HG03432 (cell line): ENCODE measurements at regions not wholly inside any gene's neighbourhood (a gene's known extent, or its start where the extent isn't known, plus 50 kb on each side); places are given as distances from the start of the nearest gene placed in this dataset.
A peak's percentile ranks its signal among the peaks of the same experiment; 100 is the strongest.

Experiments
- ATAC-seq: cut with Tn5 transposase; IDR thresholded peaks from one replicate; pipeline ENCODE4 v1.9.1; 2021; ENCODE audit warnings: mild to moderate bottlenecking, moderate library complexity; ENCODE audit not compliant: unreplicated experiment

DNA sequence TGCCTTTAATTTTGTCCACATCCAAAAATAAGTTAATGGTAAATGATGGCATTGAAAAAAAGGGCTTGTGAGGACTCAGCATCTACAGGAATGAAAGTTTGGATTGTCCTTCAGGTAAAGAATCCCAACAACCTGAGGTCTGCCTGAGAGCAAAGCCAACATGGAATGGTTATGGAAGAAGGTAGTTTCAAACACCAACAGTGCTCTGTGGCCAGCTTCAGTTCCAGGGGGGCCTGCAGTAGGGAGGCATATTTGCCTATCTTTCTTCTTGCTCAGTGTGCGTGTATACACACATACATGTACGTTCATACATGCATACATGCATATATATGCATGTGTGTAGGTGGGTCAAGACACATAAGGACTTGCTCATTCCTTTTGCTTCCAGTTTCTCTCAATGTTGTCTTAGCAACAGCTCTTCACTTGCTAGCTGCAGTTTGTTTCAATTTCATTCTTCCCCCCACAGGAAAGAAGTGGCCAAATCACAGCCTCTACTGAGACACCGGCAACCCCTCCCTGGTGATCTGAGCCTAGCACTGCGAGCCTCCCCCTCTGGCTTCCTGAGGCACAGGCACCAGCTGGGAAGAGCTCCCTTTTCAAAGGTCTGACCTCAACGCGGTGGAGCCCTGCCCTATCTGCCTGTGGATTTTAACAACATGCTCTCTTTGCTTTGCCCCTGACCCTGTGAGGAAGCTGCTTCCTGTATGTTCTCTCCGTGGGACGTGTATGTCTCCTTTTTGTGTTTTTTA, 146.2 kb downstream of the KLF13 start:
- peak; percentile 91 for ATAC-seq

DNA sequence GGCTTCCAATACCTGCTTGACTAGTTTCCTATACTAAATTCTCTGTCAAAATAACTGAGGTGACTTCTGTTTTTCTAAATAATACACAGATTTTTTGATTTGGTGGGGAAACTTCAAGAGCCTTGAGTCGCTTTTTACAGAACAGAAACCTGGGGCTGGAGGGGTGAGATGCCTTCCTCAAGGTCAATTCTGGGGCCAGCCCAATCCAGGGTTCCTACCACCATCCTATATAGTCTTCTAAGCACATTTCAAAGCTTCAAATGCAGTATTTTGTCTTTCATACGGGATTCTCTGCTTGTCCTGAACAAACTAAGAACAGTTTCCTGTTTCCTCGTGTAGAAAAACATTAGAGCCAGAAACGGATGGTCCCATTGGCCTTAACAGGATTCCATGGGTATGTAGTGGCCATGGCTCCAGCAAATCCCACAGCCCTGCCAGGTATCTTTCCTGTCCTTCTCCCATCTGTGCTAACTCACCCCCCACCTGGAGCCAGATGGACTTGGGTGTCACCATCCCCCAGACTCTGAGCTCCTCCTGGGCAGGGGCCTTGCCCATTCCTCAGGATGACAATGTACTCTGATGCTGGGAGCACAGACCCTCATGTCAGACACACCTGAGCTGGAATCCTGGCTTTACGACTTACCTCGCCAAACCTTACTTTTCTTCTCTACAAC, 146.9 kb downstream of the KLF13 start:
- ATAC-seq, result peak; percentile 18

DNA sequence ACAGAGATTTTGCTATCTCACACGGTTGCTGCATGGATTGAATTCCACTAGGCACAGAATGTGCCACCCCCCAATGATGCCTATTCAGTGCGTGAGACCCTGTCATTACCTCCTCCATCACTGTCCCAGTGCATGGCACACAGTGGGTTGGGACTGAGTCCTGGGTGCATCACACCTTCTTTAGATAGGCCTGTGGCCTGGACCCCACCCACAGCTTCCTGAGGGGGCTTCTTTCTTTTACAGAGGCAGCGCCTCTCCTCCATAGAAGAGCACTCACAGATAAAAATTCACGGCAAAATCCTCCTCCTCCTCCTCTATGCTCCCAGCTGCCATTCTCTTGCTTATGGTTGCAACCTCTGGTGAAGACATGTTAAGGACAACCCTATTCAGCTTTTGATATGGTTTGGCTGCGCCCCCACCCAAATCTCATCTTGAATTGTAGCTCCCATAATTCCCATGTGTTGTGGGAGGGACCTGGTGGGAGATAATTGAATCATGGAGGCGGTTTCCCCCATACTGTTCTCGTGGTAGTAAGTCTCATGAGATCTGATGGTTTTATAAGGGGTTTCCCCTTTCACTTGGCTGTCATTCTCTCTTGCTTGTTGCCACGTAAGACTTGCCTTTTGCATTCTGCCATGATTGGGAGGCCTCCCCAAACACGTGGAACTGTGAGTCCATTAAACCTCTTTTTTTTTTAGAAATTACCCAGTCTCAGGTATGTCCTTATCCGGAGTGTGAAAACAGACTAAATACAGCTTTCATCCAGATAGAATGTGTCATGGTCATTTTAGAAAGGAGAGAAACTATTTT, 147.6 kb downstream of the KLF13 start:
- ATAC-seq, result no peak

DNA sequence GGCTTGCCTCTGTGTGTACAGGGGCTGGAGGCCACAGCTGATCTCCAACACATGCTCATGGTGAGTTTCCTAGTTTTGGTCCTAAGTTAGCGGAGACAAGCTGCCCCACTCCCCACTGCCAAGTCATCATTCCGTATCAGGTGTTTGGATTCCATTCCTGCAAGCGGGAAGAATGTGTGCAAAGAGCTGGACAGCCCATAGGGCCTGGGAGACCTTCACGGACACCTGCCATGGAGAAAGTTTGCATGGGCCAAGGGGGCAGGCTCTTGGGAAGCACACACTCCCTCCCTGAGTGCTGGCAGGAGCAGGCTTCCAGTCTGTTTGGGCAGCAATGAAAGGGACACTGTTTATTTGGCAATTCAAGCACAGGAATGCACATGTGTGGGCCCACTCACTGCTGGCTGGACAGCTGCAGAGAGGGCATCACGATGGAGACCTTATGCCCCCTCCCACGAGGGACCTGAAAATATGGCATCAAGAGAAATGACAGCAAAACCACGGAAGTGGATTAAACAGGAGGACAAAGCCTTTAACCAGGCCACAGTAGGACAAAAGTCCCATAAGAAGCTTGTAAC, 149.7 kb downstream of the KLF13 start:
- no peak for ATAC-seq

DNA sequence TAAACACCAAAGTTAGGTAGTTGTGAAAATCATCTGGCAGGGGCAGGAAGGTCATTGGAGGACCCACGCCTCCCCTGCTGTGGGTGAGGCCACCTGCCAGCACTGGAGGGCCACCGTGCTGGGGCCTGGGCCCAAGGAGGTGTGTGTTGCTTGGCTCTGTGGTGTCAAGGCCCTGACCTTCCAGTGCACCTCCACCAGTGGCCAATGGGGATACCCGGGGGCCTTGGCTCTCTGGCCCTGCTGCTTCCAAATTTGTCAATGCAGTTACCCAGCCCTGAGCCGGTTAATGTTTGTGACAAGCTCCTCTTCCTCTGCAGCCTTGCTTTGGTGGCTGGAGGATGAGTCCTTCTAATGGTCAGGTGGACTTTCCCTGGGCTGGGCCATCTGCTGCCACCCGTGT, 150.2 kb downstream of the KLF13 start:
- ATAC-seq, result no peak

DNA sequence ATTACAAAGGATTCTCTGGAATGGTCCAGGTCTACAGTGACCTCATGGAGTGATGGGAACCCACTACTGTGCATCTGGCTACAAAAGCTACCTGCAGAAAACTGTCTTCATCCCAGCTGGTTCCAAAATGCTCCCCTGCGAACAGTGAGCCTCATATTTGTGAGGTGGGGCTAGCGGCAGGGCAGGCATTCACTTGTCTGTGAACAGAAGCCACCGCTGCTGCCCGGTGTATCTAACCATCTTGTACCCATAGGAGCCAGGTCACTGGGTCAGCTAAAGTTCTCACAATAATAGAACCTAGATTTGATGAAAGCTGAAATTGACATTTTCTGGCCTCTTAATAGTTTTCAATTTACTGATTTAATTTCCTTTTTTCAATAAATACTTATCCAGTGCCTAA, 150.7 kb downstream of the KLF13 start:
- ATAC-seq, result no peak

DNA sequence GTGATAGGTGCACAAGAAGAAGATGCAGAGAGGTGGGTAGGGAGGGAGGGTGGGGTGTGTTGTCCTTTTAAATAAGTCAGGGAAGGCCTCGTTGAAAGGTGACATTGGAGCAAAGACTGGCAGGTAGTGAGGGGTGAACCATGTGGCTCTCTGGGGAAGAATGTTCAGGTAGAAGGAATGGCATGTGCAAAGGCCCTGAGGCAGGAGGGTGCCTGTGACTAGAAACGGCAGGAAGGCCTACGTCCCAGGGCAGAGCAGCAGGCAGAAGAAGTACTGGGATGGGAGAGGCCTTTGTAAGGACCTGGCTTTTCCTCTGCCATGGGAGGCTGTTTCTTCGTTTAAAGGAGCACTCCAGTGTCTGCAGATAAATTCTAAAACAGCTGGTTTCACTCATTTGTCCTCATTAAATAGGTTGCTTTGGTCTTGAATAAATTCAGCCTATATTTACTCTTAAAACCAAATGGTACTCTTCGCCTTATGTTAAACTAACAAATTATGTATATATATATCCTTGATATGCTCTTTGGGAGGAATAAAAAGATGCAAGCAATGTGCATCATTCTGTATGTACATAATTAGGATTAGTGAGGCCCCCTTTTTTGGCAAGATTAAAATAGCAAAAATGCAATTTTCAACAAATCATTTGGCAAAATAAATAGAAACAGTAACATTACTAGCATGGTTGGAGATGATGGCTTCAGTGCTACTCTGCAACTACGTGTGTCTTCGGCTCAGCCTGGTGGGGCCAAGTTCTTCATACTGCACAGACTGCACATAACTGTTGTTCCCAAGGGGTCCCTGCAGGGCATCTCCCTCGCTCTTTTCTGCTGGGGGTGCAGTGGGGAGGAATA, 151.4 kb downstream of the KLF13 start:
- no peak for ATAC-seq

DNA sequence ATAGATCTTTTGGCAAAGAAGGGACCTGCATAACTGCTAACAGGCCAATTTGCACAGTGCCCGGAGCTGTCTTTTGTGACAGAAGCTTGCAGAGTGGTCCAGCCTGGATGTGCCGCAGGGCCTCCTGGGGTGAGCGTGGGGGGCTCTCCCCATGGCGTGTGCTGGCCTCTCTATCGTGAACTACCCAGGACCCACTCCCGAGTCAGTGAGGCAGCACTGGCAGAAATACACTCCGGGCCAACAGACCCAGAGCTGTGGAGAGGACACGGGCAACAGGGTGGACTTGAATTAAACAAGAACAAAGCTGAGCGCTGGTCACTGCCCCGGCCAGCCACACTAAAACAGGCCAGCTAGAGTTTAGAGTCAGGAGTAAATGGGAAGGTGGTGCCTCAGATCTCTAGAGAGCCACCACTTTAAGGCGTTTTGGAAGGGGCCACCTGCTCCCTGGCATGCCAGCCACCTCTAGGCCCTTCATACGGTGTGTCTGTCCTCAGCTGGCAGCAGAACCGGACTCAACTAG, 152.1 kb downstream of the KLF13 start:
- no peak for ATAC-seq

DNA sequence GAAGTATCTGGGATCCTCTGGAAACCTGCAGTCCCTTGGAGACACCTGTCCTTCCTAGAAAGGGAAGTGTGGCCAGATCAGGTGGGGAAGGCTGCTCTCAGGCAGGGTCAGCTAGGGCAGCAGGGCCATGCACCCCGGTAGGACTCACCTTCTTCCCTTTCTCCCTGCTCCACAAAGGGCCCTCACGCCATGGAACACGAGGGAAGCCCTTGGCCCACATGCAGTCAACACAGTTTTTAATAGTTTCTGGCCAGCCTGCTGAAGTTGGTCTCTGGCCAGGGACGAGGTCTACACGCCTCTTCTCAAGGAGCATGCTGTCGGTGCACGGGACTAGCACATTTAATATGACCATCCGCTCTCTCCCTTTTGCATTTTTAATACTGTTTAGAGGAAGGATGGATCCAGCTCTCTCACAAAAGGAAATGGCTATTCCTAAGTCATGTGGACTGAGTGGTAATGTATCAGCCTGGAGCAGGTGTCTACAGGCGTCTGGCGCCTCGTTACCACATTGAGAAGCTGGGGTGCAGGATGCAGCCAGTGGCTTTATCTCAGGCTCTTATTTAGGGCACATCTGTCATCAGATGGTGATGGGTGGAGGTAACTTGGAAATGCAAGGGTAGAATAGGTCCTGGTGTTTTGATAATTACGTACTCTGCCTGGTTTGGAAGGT, 153.9 kb downstream of the KLF13 start:
- ATAC-seq, result no peak

DNA sequence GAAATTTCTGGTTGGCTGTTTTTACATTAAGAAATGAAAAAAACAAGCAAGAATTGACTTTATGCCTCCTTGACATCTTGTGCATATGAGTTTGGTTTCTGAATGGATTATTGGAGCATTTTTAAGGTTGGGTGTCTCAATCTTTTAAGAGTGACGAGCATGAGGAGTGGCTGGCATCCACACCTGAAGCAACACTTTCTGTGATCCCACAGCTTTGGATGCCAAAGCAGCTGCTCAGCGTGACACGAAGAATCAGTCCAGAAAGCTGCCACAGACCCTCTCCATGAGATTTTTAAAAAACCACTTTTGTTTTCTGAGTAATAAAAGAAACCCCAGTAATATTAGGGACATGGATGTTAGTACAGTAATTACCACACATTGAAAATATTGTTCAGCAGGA, 154.5 kb downstream of the KLF13 start:
- no peak for ATAC-seq

DNA sequence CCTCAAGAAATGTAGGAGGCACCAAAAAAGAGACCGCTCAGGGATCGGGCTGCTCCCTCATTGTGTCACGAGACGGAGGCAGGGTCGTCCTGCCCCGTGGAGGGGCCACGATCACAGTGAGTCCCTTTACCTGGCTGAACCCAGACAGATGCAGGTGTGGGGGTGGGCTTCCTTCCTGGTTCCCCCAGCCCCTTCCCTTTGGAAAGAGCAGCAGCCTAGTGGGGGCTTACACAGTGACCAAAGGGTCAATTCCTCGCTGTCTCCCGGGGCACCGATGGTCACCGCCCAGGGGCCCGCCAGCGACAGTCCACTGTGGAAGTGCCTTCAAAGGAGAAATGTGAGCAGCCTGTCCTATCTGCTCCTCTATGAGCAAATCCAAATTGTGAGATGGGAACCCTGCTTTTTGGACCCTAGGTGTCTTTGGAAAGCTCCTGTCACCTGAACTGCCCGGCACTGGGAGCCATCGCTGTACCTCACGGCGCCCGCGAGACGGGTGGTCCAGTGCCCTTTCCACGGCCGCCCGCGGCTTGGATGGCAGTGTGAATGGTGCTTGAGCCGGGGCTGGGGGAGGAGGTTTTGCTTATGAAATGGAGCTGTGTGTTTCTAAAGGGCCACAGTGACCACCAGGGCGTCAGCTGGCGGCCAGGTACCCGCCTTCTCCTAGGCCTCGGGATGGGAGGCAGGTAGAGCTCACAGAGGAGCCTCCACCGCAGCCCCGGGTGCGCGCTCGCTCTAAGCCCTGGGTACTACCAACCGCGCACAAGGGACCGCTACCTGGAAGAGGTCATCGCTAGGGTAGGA, 155.7 kb downstream of the KLF13 start:
- no peak for ATAC-seq

DNA sequence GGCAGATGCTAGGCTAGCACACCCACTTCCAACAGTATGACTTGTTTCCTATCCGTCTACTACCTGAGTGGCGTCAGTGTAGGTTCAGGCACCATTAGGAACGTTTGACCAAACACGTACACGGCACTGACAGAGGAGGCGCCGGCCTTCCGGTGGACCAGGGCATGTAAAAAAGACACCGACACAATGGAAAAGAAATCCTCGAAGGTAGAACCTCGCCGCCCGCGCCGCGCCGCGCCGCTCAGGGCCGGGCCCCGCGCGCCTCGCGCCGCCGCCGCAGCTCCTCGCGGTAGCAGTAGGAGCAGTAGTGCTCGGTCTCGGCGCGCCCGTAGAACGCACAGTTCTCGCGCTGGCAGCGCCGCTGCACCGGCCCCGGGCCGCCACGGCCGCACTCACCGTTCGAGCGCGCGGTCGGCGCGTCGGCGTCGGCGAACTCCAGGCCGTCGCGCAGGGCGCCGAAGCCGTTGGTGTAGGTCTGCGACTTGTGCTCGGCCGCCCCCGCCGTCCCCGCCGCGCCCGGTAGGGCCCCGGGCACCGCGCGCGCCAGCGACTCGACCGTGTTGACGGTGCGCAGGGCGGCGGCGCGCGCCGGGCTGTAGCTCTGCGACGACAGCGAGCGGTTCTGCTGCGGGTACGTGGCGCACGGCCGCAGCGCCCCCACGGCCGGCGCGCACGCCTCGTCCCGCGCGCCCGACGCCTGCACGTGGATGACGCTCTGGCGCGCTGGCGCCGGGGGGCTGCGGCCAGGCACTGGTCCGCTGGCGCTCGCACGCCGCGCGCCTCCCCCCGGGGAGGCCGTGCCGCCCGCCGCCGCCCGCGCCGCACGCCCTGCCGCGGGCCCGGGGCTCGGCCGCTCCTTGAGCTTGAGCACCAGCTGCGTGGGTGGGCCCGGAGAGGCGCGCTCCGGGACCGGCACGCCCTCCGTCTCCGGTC, 156.7 kb downstream of the KLF13 start:
- ATAC-seq, result peak; percentile 64

DNA sequence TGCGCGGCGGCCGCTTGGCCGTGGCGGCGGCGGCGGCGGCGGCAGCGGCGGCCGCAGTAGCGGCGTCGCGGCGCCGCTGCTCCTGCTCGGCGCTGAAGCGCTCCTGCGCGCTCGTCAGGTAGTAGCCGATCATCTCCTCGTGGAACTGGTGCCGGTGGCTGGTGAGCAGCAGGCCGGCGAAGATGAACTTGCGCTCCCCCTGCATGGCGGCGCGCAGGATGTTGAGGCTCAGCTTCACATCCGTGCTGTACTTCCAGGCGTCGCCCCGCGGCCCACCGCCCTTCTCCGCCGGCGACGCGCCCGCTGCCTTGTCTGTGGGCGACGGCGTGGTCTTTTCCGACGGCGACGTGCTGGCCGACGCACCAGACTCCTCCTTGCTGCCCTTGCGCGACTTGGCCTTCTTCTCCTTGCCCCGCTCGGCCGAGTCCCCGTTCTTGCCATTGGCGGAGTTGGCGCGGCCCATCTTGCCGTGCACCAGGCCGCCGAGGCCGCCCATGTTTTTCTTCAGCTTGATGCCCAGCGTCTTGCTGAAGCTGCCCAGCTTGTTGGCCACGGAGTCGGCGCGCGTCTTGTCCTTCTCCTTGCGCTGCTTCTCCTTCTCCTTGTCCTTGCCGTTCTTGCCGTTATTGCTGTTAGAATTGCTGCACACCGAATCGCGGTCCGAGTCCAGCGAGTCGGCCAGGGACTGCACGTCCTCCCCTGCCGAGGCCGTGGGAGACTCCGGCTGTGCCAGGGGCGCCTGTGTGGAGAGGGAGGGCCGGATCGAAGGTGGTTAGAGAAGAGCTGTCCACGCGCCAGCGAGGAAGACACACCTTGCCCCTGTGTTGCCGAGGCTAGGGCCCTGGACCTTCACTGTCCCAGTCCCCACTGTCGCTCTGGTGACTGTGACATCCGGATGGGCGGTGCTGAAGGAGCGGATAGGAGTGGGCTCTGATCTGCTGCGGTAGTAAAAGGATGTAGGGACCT, 157.6 kb downstream of the KLF13 start:
- no peak for ATAC-seq

DNA sequence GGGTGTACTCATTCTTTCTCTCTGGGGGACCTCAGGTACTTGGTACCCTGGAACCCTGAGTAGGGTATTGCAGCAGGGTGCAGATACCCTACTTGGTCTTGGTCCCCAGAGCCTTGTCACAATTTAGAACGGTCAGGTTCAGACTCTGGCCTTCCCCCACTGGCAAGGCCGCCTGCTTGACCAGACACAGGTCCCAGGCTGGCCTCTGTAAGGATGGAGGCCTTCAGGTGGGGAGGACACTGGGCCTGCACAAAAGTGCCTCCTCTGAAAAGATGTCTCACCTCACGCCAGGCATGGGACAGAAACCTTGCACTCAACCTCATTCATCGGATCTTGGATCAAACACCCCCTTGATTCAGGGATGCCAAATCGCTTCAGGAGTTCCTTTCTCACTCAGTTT, 158.4 kb downstream of the KLF13 start:
- ATAC-seq, result no peak

DNA sequence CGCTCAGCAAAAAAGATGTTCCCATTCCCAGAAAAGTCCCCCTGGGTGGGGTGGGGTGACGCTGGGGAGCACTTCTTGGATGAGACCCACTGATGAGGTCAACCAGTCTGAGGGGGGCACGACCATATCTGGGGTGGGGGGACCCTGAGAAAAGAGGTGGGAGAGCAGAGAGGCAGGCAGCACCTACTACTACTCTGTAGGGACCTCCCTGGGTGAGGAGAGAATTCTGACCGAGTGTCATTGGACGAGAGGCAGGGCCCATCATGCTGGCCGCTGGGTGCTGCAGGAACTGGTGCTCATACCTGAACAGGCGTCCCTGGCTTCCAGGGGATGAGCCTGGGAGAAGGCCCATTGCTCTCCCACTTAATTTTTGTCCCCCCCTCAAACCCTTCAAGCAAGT, 158.8 kb downstream of the KLF13 start:
- no peak for ATAC-seq

DNA sequence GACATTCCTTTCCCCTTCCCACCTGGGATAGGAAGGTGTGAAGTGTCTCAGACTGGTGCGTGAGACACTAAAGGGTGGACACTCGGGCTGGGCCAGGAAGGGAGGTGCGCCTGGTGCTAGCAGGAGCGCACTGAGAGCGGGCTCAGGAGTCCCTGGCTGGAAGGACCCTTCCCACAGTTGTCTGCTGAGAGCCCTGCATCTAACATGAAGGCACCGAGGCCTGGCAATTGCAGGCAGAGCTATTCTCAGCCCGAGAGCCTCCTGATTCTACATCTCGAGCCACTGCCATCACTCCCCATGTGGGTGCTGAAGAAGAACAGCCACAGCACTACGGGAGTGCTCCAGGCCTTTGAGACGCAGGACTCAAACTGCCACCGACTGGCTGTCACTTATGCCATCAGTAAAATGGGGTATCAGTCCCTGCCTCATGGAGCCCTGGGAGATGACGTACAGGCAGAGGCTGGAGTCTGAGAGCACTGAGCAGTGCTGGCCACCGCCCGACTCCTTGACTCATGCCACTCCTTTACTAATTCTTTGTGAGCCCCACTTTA, 159.4 kb downstream of the KLF13 start:
- no peak for ATAC-seq
